ENCODE measurements at regions not wholly inside any gene's neighbourhood (a gene's known extent, or its start where the extent isn't known, plus 50 kb on each side); places are given as distances from the start of the nearest gene placed in this dataset.

- H3K36me3 ChIP-seq (replicated peaks in 1 of 2): no peaks in the 10 kb centered on the region
Observed at GRCh38 chr22:26801449-26801848, 144.1 kb downstream of the MIAT start.

GRCh38 chr22:26804315-26804714, 146.9 kb downstream of the MIAT start:
- TF ChIP-seq CTCF (IDR thresholded peaks at IDR 0.05) (no peak), POLR2A (IDR thresholded peaks at IDR 0.05) (no peak)
- no peak overlapping the region for H3K4me3 ChIP-seq
- no peak for DNase-seq
- H3K36me3 ChIP-seq (replicated peaks in 1 of 2): no peaks in the 10 kb centered on the region
- H3K9me3 ChIP-seq (replicated peaks in 1 of 3): no peaks in the 10 kb centered on the region
- H3K4me1 ChIP-seq (replicated peaks in 1 of 2): peaks cover 0 to 12% of the 10 kb centered on the region in 2 donors
- intact Hi-C loops (cut with DNase I): no loop called here
- no peaks in the 10 kb centered on the region for H3K27me3 ChIP-seq
- WGBS, 4 donors: 80 to 88% (median 86%) methylated on average over 4 of the region's 4 CpGs
- no peak overlapping the region for H3K27ac ChIP-seq

More at GRCh38 chr22:26801449-26801848, 144.1 kb downstream of the MIAT start:
- no peaks in the 10 kb centered on the region for H3K27me3 ChIP-seq
- H3K27ac ChIP-seq: no peak overlapping the region
- 67 to 100% (median 85%) methylated on average over 1 of the region's 1 CpG for WGBS, 4 donors
- H3K4me1 ChIP-seq (replicated peaks in 1 of 2): no peaks in the 10 kb centered on the region
- TF ChIP-seq CTCF (IDR thresholded peaks at IDR 0.05) (no peak), POLR2A (IDR thresholded peaks at IDR 0.05) (no peak)
- H3K9me3 ChIP-seq (replicated peaks in 1 of 3): no peaks in the 10 kb centered on the region
- DNase-seq: no peak
- intact Hi-C loops (cut with DNase I): no loop called here
- H3K4me3 ChIP-seq: no peak overlapping the region

- intact Hi-C loops (cut with DNase I): no loop called here
- H3K9me3 ChIP-seq (replicated peaks in 1 of 3): no peaks in the 10 kb centered on the region
- no peaks in the 10 kb centered on the region for H3K36me3 ChIP-seq (replicated peaks in 1 of 2)
- TF ChIP-seq CTCF (IDR thresholded peaks at IDR 0.05): no peak
- TF ChIP-seq POLR2A (IDR thresholded peaks at IDR 0.05): no peak
- H3K27ac ChIP-seq: no peak overlapping the region
- peaks cover 0 to 19% of the 10 kb centered on the region in 2 donors for H3K4me1 ChIP-seq (replicated peaks in 1 of 2)
- H3K4me3 ChIP-seq: no peak overlapping the region
- DNase-seq: no peak
- 51 to 74% (median 67%) methylated on average over 5 to 12 of the region's 12 CpGs for WGBS, 4 donors
- H3K27me3 ChIP-seq: no peaks in the 10 kb centered on the region
Observed at GRCh38 chr22:26804911-26805539, 147.6 kb downstream of the MIAT start.

- no peak for DNase-seq
- Histone ChIP-seq H3K27me3 (no peaks in the 10 kb centered on the region), H3K36me3 (replicated peaks in 1 of 2) (no peaks in the 10 kb centered on the region), H3K27ac (no peak overlapping the region), H3K4me3 (no peak overlapping the region), H3K4me1 (replicated peaks in 1 of 2) (peaks cover 0 to 28% of the 10 kb centered on the region in 2 donors), H3K9me3 (replicated peaks in 1 of 3) (no peaks in the 10 kb centered on the region)
- 80 to 89% (median 85%) methylated on average over 12 to 14 of the region's 14 CpGs for WGBS, 4 donors
- intact Hi-C loops (cut with DNase I): no loop called here
- TF ChIP-seq CTCF (IDR thresholded peaks at IDR 0.05) (no peak), POLR2A (IDR thresholded peaks at IDR 0.05) (no peak)
Observed at GRCh38 chr22:26806445-26807175, 149.2 kb downstream of the MIAT start.

Data from adrenal gland (tissue), 9 donors.